RWPE1 (cell line): ENCODE measurements at regions not wholly inside any gene's neighbourhood (a gene's known extent, or its start where the extent isn't known, plus 50 kb on each side); places are given as distances from the start of the nearest gene placed in this dataset.

Experiments
- CTCF ChIA-PET: fragments of 350-600 bp; sonication (Branson Sonifier 250); formaldehyde crosslinking; extraction: SDS; loops from one replicate; lab custom pipeline; 2021; lab: Yijun Ruan, JAX
- POLR2A ChIA-PET: fragments of 400-600 bp; formaldehyde crosslinking; extraction: SDS; loops from one replicate; lab custom pipeline; 2020; ENCODE audit warnings: antibody characterized with exemption; ENCODE audit not compliant: low non-redundant PET; lab: Yijun Ruan, JAX
- DNase-seq: peaks from one replicate; pipeline ENCODE4 v3.0.0; 2012; ENCODE audit warnings: low spot score
- H3K27ac ChIP-seq: fragments of 450-650 bp; 2 replicates; pipeline ENCODE4 v1.5.1; 2017
- TF ChIP-seq, protein P1 (sequence below): fragments of 450-650 bp; conservative IDR thresholded peaks from 2 replicates; pipeline ENCODE4 v1.5.1; 2017; ENCODE audit warnings: low read depth, mild to moderate bottlenecking

GRCh38 chr16:79476580-79476979 lies 124.0 kb downstream of the MAF start:
- no peak for DNase-seq
- ChIA-PET CTCF (no interaction called here), POLR2A (no interaction called here)
- H3K27ac ChIP-seq, result no peak overlapping the region
- TF ChIP-seq, protein P1, sequence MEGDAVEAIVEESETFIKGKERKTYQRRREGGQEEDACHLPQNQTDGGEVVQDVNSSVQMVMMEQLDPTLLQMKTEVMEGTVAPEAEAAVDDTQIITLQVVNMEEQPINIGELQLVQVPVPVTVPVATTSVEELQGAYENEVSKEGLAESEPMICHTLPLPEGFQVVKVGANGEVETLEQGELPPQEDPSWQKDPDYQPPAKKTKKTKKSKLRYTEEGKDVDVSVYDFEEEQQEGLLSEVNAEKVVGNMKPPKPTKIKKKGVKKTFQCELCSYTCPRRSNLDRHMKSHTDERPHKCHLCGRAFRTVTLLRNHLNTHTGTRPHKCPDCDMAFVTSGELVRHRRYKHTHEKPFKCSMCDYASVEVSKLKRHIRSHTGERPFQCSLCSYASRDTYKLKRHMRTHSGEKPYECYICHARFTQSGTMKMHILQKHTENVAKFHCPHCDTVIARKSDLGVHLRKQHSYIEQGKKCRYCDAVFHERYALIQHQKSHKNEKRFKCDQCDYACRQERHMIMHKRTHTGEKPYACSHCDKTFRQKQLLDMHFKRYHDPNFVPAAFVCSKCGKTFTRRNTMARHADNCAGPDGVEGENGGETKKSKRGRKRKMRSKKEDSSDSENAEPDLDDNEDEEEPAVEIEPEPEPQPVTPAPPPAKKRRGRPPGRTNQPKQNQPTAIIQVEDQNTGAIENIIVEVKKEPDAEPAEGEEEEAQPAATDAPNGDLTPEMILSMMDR, result no peak

DNA sequence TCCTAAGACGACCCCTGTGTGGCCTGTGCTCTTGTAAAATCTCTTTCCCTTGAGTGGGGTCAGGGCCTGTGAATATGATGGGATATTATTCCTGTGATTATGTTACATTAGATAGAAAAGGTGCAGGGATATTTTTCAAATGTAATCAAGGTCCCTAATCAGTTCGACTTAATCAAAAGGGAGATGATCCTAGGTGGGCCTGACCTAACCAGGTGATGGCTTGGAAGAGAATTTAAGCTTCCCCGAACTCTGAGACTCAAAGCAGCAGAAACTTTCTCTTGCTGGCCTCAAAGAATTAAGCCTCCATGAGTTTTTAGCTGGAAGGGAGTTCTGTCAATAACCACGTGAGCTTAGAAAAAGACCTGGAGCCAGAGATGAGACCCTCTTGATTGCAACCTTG lies 124.7 kb downstream of the MAF start:
- POLR2A ChIA-PET, result no interaction called here
- H3K27ac ChIP-seq, result no peak overlapping the region
- no peak for DNase-seq
- CTCF ChIA-PET, result interaction anchor here (0.6 kb wide), 1 partner anchor 262 kb away, joined by 3 read pairs; no protein-coding TSS in a partner anchor
- TF ChIP-seq, protein P1, result no peak

DNA sequence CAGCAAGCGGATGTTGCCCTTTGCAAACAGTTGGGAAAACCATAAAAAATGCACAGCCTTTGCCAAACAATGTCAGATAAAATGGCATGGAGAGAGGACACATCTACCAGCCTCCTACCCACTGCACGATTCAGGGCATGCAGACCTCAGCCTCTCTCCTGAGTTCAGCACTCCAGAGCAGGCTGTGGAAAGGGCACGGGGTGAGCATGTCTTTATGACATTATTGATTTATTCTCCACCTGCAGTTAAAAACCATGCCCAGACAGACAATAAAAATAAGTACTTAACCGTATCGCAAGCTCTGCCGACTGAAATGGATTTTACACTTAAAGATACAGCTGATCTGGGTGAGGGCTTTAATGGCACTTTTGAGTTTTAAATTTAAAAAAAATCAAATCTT lies 127.1 kb downstream of the MAF start:
- TF ChIP-seq, protein P1, result no peak
- POLR2A ChIA-PET, result no interaction called here
- H3K27ac ChIP-seq, result no peak overlapping the region
- CTCF ChIA-PET, result no interaction called here
- no peak for DNase-seq

- TF ChIP-seq, protein P1, result no peak
- no peak for DNase-seq
- no peak overlapping the region for H3K27ac ChIP-seq
- ChIA-PET POLR2A (no interaction called here), CTCF (no interaction called here)
These were observed 128.1 kb downstream of the MAF start for GRCh38 chr16:79472426-79472825.

- H3K27ac ChIP-seq, result no peak overlapping the region
- ChIA-PET POLR2A (no interaction called here), CTCF (no interaction called here)
- TF ChIP-seq, protein P1, result no peak
- no peak for DNase-seq
These were observed 130.5 kb downstream of the MAF start for GRCh38 chr16:79469999-79470398.

- POLR2A ChIA-PET, result no interaction called here
- DNase-seq, result no peak
- no peak overlapping the region for H3K27ac ChIP-seq
- CTCF ChIA-PET, result interaction anchor here (1.1 kb wide), 1 partner anchor 901 kb away, joined by 3 read pairs; no protein-coding TSS in a partner anchor
- TF ChIP-seq, protein P1, result no peak
These were observed 131.9 kb downstream of the MAF start for GRCh38 chr16:79468631-79469030.
